WTC11 (cell line): ENCODE measurements at regions not wholly inside any gene's neighbourhood (a gene's known extent, or its start where the extent isn't known, plus 50 kb on each side); places are given as distances from the start of the nearest gene placed in this dataset.

ENCODE experiments used
- ATAC-seq: fragments of 200-7000 bp; cut with Tn5 transposase; 2 replicates; pipeline ENCODE4 v1.10.0; 2021; ENCODE audit warnings: mild to moderate bottlenecking, moderate library complexity
- CTCF ChIA-PET: fragments of 300-600 bp; sonication (Branson Sonifier 250); formaldehyde crosslinking; loops from one replicate; lab custom pipeline; 2021; ENCODE audit warnings: antibody characterized with exemption; lab: Charles Lee
- POLR2A ChIA-PET: fragments of 350-600 bp; sonication (Branson Sonifier 250); formaldehyde crosslinking; loops from one replicate; lab custom pipeline; 2021; ENCODE audit warnings: antibody characterized with exemption; lab: Charles Lee
- DNase-seq: peaks from one replicate; pipeline ENCODE4 v3.0.0; 2021; ENCODE audit warnings: low spot score
- H3K27ac Mint-ChIP-seq: 2 replicates; pipeline ENCODE4 v1.8.0; 2021; ENCODE audit warnings: mixed read lengths
- H3K27me3 Mint-ChIP-seq: 2 replicates; pipeline ENCODE4 v1.8.0; 2021; ENCODE audit warnings: low read depth, mild to moderate bottlenecking, moderate library complexity, mixed read lengths
- H3K36me3 Mint-ChIP-seq: 2 replicates; pipeline ENCODE4 v1.8.0; 2021; ENCODE audit warnings: mixed read lengths
- H3K4me1 Mint-ChIP-seq: 2 replicates; pipeline ENCODE4 v1.8.0; 2022; ENCODE audit warnings: mixed read lengths
- H3K4me3 Mint-ChIP-seq: 2 replicates; pipeline ENCODE4 v1.8.0; 2021; ENCODE audit warnings: mild to moderate bottlenecking, moderate library complexity, mixed read lengths
- H3K9me3 Mint-ChIP-seq: 2 replicates; pipeline ENCODE4 v1.8.0; 2021; ENCODE audit warnings: mixed read lengths
- CREB1 ChIP-seq: sonication (generic); formaldehyde crosslinking; IDR thresholded peaks from 2 replicates; pipeline ENCODE4 v1.8.0; 2023; ENCODE audit warnings: mild to moderate bottlenecking, missing genetic modification reagents
- ESRRA ChIP-seq: sonication (generic); formaldehyde crosslinking; IDR thresholded peaks from 2 replicates; pipeline ENCODE4 v1.8.1; 2022; ENCODE audit warnings: mild to moderate bottlenecking, missing genetic modification reagents, borderline replicate concordance
- FOXK1 ChIP-seq: sonication (generic); formaldehyde crosslinking; IDR thresholded peaks from 2 replicates; pipeline ENCODE4 v1.8.0; 2022; ENCODE audit warnings: mild to moderate bottlenecking, moderate library complexity, missing genetic modification reagents
- GABPB1 ChIP-seq: sonication (generic); formaldehyde crosslinking; IDR thresholded peaks from 2 replicates; pipeline ENCODE4 v1.8.1; 2023; ENCODE audit warnings: mild to moderate bottlenecking, missing genetic modification reagents
- JAZF1 ChIP-seq: fragments of 250-450 bp; sonication (Bioruptor Pico); IDR thresholded peaks from 2 replicates; pipeline ENCODE4 v1.9.0; 2021; ENCODE audit warnings: moderate library complexity, mild to moderate bottlenecking, inconsistent platforms
- MXD4 ChIP-seq: fragments of 250-450 bp; sonication (Bioruptor Pico); IDR thresholded peaks from 2 replicates; pipeline ENCODE4 v1.8.0; 2021; ENCODE audit warnings: mild to moderate bottlenecking, moderate library complexity, borderline replicate concordance
- MYBL2 ChIP-seq: sonication (generic); formaldehyde crosslinking; IDR thresholded peaks from 2 replicates; pipeline ENCODE4 v1.8.1; 2023; ENCODE audit warnings: mild to moderate bottlenecking, moderate library complexity, missing genetic modification reagents
- NFATC4 ChIP-seq: fragments of 250-450 bp; sonication (Bioruptor Pico); IDR thresholded peaks from 2 replicates; pipeline ENCODE4 v1.9.0; 2021; ENCODE audit warnings: mild to moderate bottlenecking
- NFYB ChIP-seq: sonication (generic); formaldehyde crosslinking; conservative IDR thresholded peaks from 2 replicates; pipeline ENCODE4 v1.8.0; 2022; ENCODE audit warnings: low read depth, missing genetic modification reagents
- NR2C2 ChIP-seq: sonication (generic); formaldehyde crosslinking; IDR thresholded peaks from 2 replicates; pipeline ENCODE4 v1.8.0; 2022; ENCODE audit warnings: mild to moderate bottlenecking, missing genetic modification reagents
- RORB ChIP-seq: fragments of 250-450 bp; sonication (Bioruptor Pico); IDR thresholded peaks from 2 replicates; pipeline ENCODE4 v1.9.0; 2021; ENCODE audit warnings: mild to moderate bottlenecking
- SOX15 ChIP-seq: fragments of 250-450 bp; sonication (Bioruptor Pico); IDR thresholded peaks from 2 replicates; pipeline ENCODE4 v1.9.0; 2021; ENCODE audit warnings: mild to moderate bottlenecking
- TCF7 ChIP-seq: sonication (generic); formaldehyde crosslinking; IDR thresholded peaks from 2 replicates; pipeline ENCODE4 v1.8.0; 2022; ENCODE audit warnings: mild to moderate bottlenecking, low read depth, missing genetic modification reagents, moderate library complexity
- TEAD1 ChIP-seq: sonication (generic); formaldehyde crosslinking; IDR thresholded peaks from 2 replicates; pipeline ENCODE4 v1.8.0; 2022; ENCODE audit warnings: mild to moderate bottlenecking, missing genetic modification reagents
- ZNF138 ChIP-seq: sonication (generic); formaldehyde crosslinking; conservative IDR thresholded peaks from 2 replicates; pipeline ENCODE4 v1.8.1; 2022; ENCODE audit warnings: mild to moderate bottlenecking, moderate library complexity, missing genetic modification reagents
- ZNF396 ChIP-seq: fragments of 250-450 bp; sonication (Bioruptor Pico); IDR thresholded peaks from 2 replicates; pipeline ENCODE4 v1.8.0; 2021; ENCODE audit warnings: mild to moderate bottlenecking, moderate library complexity, borderline replicate concordance
- ZNF416 ChIP-seq: fragments of 250-450 bp; sonication (Bioruptor Pico); IDR thresholded peaks from 2 replicates; pipeline ENCODE4 v1.9.0; 2021; ENCODE audit warnings: mild to moderate bottlenecking, inconsistent platforms
- ZNF671 ChIP-seq: fragments of 250-450 bp; sonication (Bioruptor Pico); IDR thresholded peaks from 2 replicates; pipeline ENCODE4 v1.8.0; 2021; ENCODE audit warnings: mild to moderate bottlenecking
- TF ChIP-seq, protein P1 (sequence below): sonication (generic); formaldehyde crosslinking; IDR thresholded peaks from 2 replicates; pipeline ENCODE4 v1.8.1; 2022; ENCODE audit warnings: missing genetic modification reagents, borderline replicate concordance
- TF ChIP-seq, protein P2 (sequence below): fragments of 250-450 bp; sonication (Bioruptor Pico); IDR thresholded peaks from 2 replicates; pipeline ENCODE4 v1.8.0; 2021; ENCODE audit warnings: mild to moderate bottlenecking
- TF ChIP-seq, protein P3 (sequence below): fragments of 250-450 bp; sonication (Bioruptor Pico); IDR thresholded peaks from 2 replicates; pipeline ENCODE4 v1.9.0; 2021; ENCODE audit warnings: mild to moderate bottlenecking, borderline replicate concordance
- TF ChIP-seq, protein P4 (sequence below): fragments of 250-450 bp; sonication (Bioruptor Pico); IDR thresholded peaks from 2 replicates; pipeline ENCODE4 v1.9.0; 2021; ENCODE audit warnings: moderate library complexity, mild to moderate bottlenecking, inconsistent platforms, borderline replicate concordance
- TF ChIP-seq, protein P5 (sequence below): sonication (generic); formaldehyde crosslinking; IDR thresholded peaks from 2 replicates; pipeline ENCODE4 v1.8.1; 2022; ENCODE audit warnings: low read depth, mild to moderate bottlenecking, moderate library complexity, missing genetic modification reagents, borderline replicate concordance
- TF ChIP-seq, protein P6 (sequence below): sonication (generic); formaldehyde crosslinking; IDR thresholded peaks from 2 replicates; pipeline ENCODE4 v1.8.1; 2022; ENCODE audit warnings: low read depth, missing genetic modification reagents, borderline replicate concordance
- TF ChIP-seq, protein P7 (sequence below): sonication (generic); formaldehyde crosslinking; IDR thresholded peaks from 2 replicates; pipeline ENCODE4 v1.8.1; 2023; ENCODE audit warnings: mild to moderate bottlenecking, missing genetic modification reagents, moderate library complexity

DNA sequence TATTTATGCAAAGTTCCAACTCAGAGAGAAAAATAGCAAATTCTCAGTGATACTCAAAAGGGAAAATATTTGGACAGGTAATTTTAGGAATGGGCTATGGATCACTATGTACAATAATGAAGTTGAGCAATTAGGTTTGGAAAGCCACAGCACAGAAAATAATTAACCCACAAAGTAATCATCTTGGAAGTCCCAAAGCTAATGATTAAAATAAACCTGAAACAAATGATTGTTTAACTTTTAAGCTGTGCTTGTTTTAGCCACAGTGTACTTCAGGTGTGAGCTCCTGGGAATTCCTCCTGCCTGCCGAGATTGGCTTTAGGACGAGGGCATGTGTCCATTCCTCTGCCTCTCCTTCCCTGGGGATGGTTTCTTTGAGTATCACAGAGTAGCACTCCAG lies 403.9 kb downstream of the ZSWIM6 start:
- no peak overlapping the region for H3K4me3 Mint-ChIP-seq
- TF ChIP-seq FOXK1 (CRISPR knock-in tag) (no peak), NFYB (CRISPR knock-in tag) (no peak), TCF7 (CRISPR knock-in tag) (no peak), CREB1 (CRISPR knock-in tag) (no peak), MYBL2 (CRISPR knock-in tag) (no peak), ZNF396 (CRISPR knock-in tag) (no peak), ZNF671 (CRISPR knock-in tag) (no peak), RORB (no peak), ZNF138 (CRISPR knock-in tag) (no peak), ZNF416 (CRISPR knock-in tag) (no peak), GABPB1 (no peak), TEAD1 (CRISPR knock-in tag) (no peak), JAZF1 (CRISPR knock-in tag) (no peak)
- TF ChIP-seq, protein P1, sequence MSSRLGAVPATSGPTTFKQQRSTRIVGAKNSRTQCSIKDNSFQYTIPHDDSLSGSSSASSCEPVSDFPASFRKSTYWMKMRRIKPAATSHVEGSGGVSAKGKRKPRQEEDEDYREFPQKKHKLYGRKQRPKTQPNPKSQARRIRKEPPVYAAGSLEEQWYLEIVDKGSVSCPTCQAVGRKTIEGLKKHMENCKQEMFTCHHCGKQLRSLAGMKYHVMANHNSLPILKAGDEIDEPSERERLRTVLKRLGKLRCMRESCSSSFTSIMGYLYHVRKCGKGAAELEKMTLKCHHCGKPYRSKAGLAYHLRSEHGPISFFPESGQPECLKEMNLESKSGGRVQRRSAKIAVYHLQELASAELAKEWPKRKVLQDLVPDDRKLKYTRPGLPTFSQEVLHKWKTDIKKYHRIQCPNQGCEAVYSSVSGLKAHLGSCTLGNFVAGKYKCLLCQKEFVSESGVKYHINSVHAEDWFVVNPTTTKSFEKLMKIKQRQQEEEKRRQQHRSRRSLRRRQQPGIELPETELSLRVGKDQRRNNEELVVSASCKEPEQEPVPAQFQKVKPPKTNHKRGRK (CRISPR knock-in tag): no peak
- TF ChIP-seq, protein P2, sequence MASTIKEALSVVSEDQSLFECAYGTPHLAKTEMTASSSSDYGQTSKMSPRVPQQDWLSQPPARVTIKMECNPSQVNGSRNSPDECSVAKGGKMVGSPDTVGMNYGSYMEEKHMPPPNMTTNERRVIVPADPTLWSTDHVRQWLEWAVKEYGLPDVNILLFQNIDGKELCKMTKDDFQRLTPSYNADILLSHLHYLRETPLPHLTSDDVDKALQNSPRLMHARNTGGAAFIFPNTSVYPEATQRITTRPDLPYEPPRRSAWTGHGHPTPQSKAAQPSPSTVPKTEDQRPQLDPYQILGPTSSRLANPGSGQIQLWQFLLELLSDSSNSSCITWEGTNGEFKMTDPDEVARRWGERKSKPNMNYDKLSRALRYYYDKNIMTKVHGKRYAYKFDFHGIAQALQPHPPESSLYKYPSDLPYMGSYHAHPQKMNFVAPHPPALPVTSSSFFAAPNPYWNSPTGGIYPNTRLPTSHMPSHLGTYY (CRISPR knock-in tag): no peak
- TF ChIP-seq, protein P3, sequence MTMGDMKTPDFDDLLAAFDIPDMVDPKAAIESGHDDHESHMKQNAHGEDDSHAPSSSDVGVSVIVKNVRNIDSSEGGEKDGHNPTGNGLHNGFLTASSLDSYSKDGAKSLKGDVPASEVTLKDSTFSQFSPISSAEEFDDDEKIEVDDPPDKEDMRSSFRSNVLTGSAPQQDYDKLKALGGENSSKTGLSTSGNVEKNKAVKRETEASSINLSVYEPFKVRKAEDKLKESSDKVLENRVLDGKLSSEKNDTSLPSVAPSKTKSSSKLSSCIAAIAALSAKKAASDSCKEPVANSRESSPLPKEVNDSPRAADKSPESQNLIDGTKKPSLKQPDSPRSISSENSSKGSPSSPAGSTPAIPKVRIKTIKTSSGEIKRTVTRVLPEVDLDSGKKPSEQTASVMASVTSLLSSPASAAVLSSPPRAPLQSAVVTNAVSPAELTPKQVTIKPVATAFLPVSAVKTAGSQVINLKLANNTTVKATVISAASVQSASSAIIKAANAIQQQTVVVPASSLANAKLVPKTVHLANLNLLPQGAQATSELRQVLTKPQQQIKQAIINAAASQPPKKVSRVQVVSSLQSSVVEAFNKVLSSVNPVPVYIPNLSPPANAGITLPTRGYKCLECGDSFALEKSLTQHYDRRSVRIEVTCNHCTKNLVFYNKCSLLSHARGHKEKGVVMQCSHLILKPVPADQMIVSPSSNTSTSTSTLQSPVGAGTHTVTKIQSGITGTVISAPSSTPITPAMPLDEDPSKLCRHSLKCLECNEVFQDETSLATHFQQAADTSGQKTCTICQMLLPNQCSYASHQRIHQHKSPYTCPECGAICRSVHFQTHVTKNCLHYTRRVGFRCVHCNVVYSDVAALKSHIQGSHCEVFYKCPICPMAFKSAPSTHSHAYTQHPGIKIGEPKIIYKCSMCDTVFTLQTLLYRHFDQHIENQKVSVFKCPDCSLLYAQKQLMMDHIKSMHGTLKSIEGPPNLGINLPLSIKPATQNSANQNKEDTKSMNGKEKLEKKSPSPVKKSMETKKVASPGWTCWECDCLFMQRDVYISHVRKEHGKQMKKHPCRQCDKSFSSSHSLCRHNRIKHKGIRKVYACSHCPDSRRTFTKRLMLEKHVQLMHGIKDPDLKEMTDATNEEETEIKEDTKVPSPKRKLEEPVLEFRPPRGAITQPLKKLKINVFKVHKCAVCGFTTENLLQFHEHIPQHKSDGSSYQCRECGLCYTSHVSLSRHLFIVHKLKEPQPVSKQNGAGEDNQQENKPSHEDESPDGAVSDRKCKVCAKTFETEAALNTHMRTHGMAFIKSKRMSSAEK (CRISPR knock-in tag): no peak
- TF ChIP-seq, protein P4, sequence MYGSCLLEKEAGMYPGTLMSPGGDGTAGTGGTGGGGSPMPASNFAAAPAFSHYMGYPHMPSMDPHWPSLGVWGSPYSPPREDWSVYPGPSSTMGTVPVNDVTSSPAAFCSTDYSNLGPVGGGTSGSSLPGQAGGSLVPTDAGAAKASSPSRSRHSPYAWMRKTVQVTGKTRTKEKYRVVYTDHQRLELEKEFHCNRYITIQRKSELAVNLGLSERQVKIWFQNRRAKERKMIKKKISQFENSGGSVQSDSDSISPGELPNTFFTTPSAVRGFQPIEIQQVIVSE (CRISPR knock-in tag): no peak
- H3K27me3 Mint-ChIP-seq: peaks cover 14% of the 10 kb centered on the region; the same call in 1 of the 2 replicates
- no peak overlapping the region for H3K27ac Mint-ChIP-seq
- H3K36me3 Mint-ChIP-seq: no peaks in the 10 kb centered on the region
- H3K9me3 Mint-ChIP-seq: no peaks in the 10 kb centered on the region
- H3K4me1 Mint-ChIP-seq: peaks cover 48% of the 10 kb centered on the region
- ATAC-seq (no peak), DNase-seq (no peak)
- ChIA-PET POLR2A (no interaction called here), CTCF (interaction anchor here (1.1 kb wide), 1 partner anchor 33 kb away, joined by 7 read pairs; no protein-coding TSS in a partner anchor)

DNA sequence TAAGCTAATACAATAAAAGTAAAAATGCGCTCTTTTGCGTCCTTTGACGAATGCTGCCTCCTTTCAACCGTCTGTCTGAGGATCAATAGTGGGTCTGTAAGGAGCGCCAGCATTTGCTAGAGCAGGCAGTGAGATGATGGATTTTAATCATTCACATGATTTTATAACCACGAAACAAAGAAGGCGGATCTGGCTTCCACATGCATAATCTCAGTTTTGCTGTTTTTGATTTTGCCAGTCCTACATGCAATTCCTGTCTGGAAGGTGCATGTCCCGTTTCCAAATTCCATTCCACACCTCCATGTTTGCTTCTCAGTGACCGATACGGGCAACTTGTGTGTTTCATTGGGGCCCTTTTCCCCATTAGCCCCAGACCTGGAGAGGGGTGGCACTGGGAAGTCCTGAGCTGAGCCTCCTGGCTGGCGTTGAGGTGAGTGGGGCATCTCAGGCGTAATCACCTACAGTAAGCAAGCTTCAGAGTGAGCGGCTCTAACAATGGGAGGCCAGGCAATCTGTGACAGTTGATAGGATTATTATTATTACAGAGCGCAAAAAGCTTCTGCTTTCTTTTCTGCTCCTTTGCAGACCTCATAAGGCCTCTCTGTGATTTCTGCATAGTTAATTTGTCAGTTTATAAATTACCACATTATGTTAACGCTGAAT lies 405.4 kb downstream of the ZSWIM6 start:
- Mint-ChIP-seq H3K27ac (no peak overlapping the region), H3K4me1 (peaks cover 34% of the 10 kb centered on the region), H3K4me3 (no peak overlapping the region), H3K9me3 (no peaks in the 10 kb centered on the region), H3K27me3 (peaks cover 8% of the 10 kb centered on the region; the same call in 1 of the 2 replicates), H3K36me3 (no peaks in the 10 kb centered on the region)
- ChIA-PET CTCF (interaction anchor here (1.3 to 1.5 kb wide), 2 partner anchors 31 to 79 kb away, joined by 4 to 6 read pairs; no protein-coding TSS in a partner anchor), POLR2A (no interaction called here)
- ATAC-seq (no peak), DNase-seq (no peak)
- TF ChIP-seq NFATC4 (CRISPR knock-in tag): no peak
- TF ChIP-seq, protein P5, sequence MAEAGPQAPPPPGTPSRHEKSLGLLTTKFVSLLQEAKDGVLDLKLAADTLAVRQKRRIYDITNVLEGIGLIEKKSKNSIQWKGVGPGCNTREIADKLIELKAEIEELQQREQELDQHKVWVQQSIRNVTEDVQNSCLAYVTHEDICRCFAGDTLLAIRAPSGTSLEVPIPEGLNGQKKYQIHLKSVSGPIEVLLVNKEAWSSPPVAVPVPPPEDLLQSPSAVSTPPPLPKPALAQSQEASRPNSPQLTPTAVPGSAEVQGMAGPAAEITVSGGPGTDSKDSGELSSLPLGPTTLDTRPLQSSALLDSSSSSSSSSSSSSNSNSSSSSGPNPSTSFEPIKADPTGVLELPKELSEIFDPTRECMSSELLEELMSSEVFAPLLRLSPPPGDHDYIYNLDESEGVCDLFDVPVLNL: no peak
- TF ChIP-seq, protein P6, sequence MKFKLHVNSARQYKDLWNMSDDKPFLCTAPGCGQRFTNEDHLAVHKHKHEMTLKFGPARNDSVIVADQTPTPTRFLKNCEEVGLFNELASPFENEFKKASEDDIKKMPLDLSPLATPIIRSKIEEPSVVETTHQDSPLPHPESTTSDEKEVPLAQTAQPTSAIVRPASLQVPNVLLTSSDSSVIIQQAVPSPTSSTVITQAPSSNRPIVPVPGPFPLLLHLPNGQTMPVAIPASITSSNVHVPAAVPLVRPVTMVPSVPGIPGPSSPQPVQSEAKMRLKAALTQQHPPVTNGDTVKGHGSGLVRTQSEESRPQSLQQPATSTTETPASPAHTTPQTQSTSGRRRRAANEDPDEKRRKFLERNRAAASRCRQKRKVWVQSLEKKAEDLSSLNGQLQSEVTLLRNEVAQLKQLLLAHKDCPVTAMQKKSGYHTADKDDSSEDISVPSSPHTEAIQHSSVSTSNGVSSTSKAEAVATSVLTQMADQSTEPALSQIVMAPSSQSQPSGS (CRISPR knock-in tag): no peak
- TF ChIP-seq SOX15 (CRISPR knock-in tag): no peak
- TF ChIP-seq ZNF416 (CRISPR knock-in tag): no peak
- TF ChIP-seq, protein P7, sequence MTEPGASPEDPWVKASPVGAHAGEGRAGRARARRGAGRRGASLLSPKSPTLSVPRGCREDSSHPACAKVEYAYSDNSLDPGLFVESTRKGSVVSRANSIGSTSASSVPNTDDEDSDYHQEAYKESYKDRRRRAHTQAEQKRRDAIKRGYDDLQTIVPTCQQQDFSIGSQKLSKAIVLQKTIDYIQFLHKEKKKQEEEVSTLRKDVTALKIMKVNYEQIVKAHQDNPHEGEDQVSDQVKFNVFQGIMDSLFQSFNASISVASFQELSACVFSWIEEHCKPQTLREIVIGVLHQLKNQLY: no peak
- TF ChIP-seq MYBL2 (CRISPR knock-in tag): no peak
- no peak for TF ChIP-seq NR2C2 (CRISPR knock-in tag)
- no peak for TF ChIP-seq MXD4
- no peak for TF ChIP-seq ESRRA (CRISPR knock-in tag)
